ENCODE measurements at regions not wholly inside any gene's neighbourhood (a gene's known extent, or its start where the extent isn't known, plus 50 kb on each side); places are given as distances from the start of the nearest gene placed in this dataset.

- Histone ChIP-seq H3K9me3 (no peaks in the 10 kb centered on the region), H3K27me3 (no peaks in the 10 kb centered on the region), H3K36me3 (no peaks in the 10 kb centered on the region), H3K4me1 (no peaks in the 10 kb centered on the region), H3K4me3 (no peak overlapping the region), H3K27ac (no peak overlapping the region)
- intact Hi-C loops (cut with DNase I; ENCODE audit: low total_unique reads) = no loop called here
- TF ChIP-seq CTCF (IDR thresholded peaks at IDR 0.05) = no peak
- DNase-seq = no peak
Observed at GRCh38 chr5:167217097-167217743, 1074.2 kb upstream of the WWC1 start.

DNA sequence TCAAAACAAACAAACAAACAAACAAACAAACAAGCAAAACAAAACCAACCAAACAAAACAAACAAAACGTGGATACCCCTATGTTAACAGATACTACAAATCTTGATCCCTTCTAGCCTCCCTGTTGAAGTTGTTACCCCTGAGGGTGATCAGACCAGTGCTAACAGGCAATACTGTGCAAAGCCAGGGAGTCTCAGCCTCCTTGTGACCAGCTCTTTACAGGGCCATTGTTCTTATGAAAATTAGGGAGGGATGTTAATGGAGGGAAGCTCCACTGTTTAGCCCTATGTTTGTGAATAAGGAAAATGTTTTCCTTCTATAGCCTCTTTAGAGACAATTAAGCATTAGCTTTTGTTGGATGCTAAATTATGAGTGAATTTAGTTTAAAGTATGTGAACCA is 1072.1 kb upstream of the WWC1 start:
- TF ChIP-seq CTCF (IDR thresholded peaks at IDR 0.05) = no peak
- no peaks in the 10 kb centered on the region for H3K4me1 ChIP-seq
- no peak overlapping the region for H3K4me3 ChIP-seq
- intact Hi-C loops (cut with DNase I; ENCODE audit: low total_unique reads) = no loop called here
- no peaks in the 10 kb centered on the region for H3K9me3 ChIP-seq
- no peak overlapping the region for H3K27ac ChIP-seq
- no peak for DNase-seq
- no peaks in the 10 kb centered on the region for H3K36me3 ChIP-seq
- no peaks in the 10 kb centered on the region for H3K27me3 ChIP-seq

DNA sequence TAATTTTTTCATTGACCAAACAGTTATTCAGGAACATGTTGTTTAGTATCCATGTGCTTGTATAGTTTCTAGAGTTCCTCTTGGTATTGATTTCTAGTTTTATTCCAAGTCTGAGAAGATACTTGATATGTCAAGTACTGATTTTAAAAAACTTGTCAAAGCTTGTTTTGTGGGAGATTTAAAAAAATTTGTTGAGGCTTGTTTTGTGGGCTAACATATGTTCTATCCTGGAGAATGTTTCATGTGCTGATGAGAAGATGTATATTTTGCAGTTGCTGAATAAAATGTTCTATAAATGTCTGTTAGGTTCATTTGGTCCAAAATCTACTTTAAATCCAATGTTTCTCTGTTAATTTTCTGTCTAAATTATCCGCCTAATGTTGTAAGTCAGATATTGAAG is 1065.1 kb upstream of the WWC1 start:
- intact Hi-C loops (cut with DNase I; ENCODE audit: low total_unique reads) = no loop called here
- H3K9me3 ChIP-seq = peaks cover 0 to 4% (median 0%) of the 10 kb centered on the region in 3 donors
- TF ChIP-seq CTCF (IDR thresholded peaks at IDR 0.05) = no peak

DNA sequence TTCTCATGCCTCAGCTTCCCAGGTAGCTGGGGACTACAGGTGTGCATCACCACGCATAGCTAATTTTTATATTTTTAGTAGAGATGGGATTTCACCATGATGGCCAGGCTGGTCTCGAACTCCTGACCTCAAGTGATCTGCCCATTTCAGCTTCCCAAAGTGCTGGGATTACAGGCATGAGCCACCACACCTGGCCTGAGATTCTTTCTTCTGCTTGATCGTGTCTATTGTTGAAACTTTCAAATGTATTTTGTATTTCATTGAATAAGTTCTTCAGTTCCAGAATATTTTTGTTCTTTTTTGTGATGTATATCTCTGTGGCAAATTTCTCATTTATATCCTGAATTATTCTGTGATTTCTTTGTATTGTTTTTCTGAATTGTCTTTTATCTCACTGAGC is 1063.3 kb upstream of the WWC1 start:
- intact Hi-C loops (cut with DNase I; ENCODE audit: low total_unique reads) = no loop called here
- Histone ChIP-seq H3K27ac (no peak overlapping the region), H3K9me3 (peaks cover 0 to 4% (median 0%) of the 10 kb centered on the region in 3 donors), H3K4me1 (peaks cover 0 to 10% (median 3%) of the 10 kb centered on the region in 4 donors), H3K4me3 (no peak overlapping the region), H3K27me3 (no peaks in the 10 kb centered on the region), H3K36me3 (no peaks in the 10 kb centered on the region)
- DNase-seq = no peak
- no peak for TF ChIP-seq CTCF (IDR thresholded peaks at IDR 0.05)

More for the DNA sequence above, 1065.1 kb upstream of the WWC1 start:
- Histone ChIP-seq H3K4me1 (no peaks in the 10 kb centered on the region), H3K27ac (no peak overlapping the region), H3K27me3 (no peaks in the 10 kb centered on the region), H3K36me3 (no peaks in the 10 kb centered on the region), H3K4me3 (no peak overlapping the region)
- DNase-seq = no peak

DNA sequence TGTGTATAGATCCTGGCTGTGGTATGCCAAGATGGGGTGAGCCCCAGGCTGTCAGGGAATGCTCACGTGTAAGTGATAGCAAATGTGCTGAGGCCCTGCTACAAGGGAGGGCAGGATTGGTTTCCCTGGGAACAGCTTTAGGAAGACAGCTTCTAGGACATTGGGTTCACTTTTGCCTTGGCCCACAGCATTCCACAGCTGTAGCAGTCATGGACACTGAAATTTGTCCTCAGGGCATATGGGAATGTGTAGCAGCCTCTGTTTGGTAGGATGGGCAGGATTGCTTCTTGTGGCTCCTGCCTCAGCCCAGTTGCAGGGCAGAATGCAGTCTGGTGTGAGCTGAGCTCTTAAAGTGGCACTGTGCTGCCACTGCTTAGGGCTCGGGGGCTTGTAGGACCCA is 1061.7 kb upstream of the WWC1 start:
- H3K27me3 ChIP-seq = no peaks in the 10 kb centered on the region
- H3K4me1 ChIP-seq = peaks cover 0 to 25% (median 7%) of the 10 kb centered on the region in 4 donors
- intact Hi-C loops (cut with DNase I; ENCODE audit: low total_unique reads) = no loop called here
- TF ChIP-seq CTCF (IDR thresholded peaks at IDR 0.05) = no peak
- H3K36me3 ChIP-seq = no peaks in the 10 kb centered on the region
- DNase-seq = no peak
- no peak overlapping the region for H3K4me3 ChIP-seq
- H3K27ac ChIP-seq = no peak overlapping the region
- peaks cover 0 to 4% (median 0%) of the 10 kb centered on the region in 3 donors for H3K9me3 ChIP-seq

DNA sequence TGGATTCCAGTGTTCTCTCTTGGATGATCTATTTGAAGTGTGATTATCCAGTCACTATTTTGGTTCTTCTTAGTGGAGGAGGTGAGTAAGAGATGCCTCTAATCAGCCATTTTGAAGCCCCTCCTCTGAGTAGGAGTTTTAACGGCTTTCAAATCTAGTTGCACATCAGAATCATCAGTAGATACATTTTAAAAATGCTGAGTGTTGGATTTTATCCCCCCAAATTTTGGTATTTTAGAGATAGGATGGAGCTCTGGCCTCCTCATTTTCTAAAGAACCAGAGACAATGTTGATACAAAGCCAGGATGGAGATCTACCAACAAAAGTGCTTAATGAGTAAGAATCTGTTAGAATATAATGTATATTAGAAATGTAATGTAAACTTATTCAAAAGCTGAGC is 1061.0 kb upstream of the WWC1 start:
- no peaks in the 10 kb centered on the region for H3K36me3 ChIP-seq
- TF ChIP-seq CTCF (IDR thresholded peaks at IDR 0.05) = no peak
- H3K4me1 ChIP-seq = peaks cover 0 to 25% (median 7%) of the 10 kb centered on the region in 4 donors
- no peaks in the 10 kb centered on the region for H3K27me3 ChIP-seq
- H3K27ac ChIP-seq = no peak overlapping the region
- H3K9me3 ChIP-seq = peaks cover 0 to 4% (median 0%) of the 10 kb centered on the region in 3 donors
- no peak overlapping the region for H3K4me3 ChIP-seq
- intact Hi-C loops (cut with DNase I; ENCODE audit: low total_unique reads) = no loop called here
- DNase-seq = no peak

Measured in tibial artery (tissue), 4 donors.